ENCODE measurements at regions not wholly inside any gene's neighbourhood (a gene's known extent, or its start where the extent isn't known, plus 50 kb on each side); places are given as distances from the start of the nearest gene placed in this dataset.

DNA sequence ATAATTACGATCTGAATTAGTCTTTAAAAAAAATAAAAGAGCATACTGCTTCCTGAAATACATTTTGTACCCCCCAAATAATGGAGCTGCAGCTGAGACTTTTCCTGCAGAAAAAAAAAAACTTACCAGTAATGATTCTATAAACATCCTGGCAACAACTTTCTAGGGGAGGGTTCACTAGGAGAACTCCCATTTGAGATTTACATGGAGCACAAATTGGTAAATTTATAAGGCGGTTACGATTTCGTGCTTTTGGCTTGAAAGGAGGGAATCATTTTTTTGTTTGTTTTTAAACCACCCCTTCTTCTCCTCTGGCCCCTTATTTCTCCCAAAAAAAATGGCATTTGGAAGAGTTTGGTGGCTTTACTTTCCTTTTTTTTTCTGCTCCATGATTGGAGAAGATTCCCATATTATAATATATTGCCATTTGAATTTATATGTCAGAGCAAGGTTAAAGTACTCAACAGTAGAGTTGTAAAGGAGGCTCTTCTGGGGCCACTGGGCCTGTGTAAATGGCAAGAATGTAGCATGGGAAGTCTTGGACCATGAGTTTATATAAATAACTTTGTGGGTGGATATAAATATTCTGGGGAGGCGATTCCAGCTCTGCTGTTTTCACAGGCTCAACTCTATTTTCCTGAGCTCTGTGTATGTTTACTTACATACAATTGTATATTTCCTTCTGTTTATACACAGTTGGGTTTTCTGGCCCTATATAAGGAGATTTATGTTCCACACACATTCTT lies 159.9 kb downstream of the CSNK1G3 start:
- DNase-seq (ENCODE audit: low read depth in 2 of 2), result no peak

DNA sequence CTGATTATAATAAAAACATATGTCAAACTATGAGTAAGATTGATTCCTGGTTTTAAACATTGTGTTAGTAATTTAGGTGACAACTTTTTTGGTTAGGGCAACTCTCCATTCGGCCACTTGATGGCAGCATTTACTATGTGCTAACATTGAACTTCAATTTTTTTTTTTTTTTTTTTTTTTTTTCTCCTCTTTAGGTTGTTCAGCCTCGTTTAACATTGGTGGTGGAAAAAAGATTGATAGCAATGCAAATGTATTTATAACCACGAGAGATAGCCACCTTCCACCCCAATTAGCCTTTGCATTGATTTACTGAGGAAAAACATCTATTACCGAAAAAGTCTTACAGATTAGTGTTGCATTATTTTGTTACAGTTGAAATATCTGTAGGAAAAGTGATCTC lies 159.1 kb downstream of the CSNK1G3 start:
- DNase-seq (ENCODE audit: low read depth in 2 of 2), result peak; percentile 56 to 73

Data from lung microvascular endothelial cell (primary cell).